GM12875 (cell line): ENCODE measurements at regions not wholly inside any gene's neighbourhood (a gene's known extent, or its start where the extent isn't known, plus 50 kb on each side); places are given as distances from the start of the nearest gene placed in this dataset.
"Not testable (repeated sequence)": the region's sequence is repeated elsewhere in the genome, so short reads cannot be mapped to it uniquely, and the experiment has no call there.

Experiments used
- H3K4me3 ChIP-seq: one replicate; pipeline ENCODE4 v1.5.1; 2011; ENCODE audit warnings: low read depth, low read length, control low read depth
- TF ChIP-seq, protein P1 (sequence below): IDR thresholded peaks from 2 replicates; pipeline ENCODE4 v1.5.1; 2011; ENCODE audit warnings: low read depth, mild to moderate bottlenecking, control low read depth, inconsistent platforms, low read length, moderate library complexity, borderline replicate concordance; ENCODE audit not compliant: insufficient read depth

DNA sequence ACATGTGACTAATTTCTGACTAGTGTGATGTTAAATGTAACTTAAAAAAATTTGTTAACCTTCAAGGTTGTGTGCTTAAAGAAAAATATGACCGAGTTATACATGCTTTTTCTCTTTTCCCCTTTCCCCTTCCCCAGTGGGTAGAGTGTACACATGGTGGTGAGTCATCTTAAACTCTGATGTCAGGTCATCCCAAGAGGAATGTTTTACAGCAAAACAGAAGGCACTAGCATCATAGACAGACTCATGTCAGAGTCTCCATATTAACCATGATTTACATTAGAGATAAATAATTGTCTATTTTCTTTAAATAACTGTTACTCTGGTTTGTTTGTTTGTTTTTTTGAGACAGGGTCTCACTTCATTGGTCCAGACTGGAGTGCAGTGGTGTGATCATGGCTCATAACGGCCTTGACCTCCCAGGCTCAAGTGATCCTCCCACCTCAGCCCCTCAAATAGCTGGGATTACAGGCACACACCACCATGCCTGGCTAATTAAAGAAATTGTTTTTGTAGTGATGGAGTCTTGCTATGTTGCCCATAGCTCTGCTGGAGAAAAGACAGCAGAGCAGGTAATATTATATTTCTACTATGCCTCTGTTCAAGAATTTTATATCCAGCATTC is 160.4 kb upstream of the PCDH9 start:
- TF ChIP-seq, protein P1, sequence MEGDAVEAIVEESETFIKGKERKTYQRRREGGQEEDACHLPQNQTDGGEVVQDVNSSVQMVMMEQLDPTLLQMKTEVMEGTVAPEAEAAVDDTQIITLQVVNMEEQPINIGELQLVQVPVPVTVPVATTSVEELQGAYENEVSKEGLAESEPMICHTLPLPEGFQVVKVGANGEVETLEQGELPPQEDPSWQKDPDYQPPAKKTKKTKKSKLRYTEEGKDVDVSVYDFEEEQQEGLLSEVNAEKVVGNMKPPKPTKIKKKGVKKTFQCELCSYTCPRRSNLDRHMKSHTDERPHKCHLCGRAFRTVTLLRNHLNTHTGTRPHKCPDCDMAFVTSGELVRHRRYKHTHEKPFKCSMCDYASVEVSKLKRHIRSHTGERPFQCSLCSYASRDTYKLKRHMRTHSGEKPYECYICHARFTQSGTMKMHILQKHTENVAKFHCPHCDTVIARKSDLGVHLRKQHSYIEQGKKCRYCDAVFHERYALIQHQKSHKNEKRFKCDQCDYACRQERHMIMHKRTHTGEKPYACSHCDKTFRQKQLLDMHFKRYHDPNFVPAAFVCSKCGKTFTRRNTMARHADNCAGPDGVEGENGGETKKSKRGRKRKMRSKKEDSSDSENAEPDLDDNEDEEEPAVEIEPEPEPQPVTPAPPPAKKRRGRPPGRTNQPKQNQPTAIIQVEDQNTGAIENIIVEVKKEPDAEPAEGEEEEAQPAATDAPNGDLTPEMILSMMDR = no peak
- H3K4me3 ChIP-seq = no peak overlapping the region

DNA sequence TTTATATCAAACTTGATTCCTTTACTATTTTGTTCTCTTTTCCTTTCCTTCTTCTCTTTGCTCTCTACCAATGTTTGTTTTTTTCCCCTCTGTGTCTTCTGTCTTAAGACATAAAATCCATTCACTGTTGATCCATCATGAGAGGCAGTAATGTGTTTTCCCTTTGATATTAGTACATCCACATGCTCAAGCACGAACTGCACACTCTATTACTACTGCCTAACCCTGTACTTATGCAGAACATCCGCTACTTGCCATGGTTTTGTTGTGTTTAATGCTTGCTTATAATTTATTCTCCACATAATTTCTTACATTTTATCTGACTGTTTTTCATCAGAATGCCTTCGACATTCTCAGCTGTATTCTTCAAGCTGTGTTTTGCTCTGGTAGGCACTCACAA is 159.0 kb upstream of the PCDH9 start:
- H3K4me3 ChIP-seq = no peak overlapping the region
- TF ChIP-seq, protein P1 = no peak

- H3K4me3 ChIP-seq = not testable (repeated sequence)
Observed at GRCh38 chr13:67383109-67383757, 153.1 kb upstream of the PCDH9 start.

DNA sequence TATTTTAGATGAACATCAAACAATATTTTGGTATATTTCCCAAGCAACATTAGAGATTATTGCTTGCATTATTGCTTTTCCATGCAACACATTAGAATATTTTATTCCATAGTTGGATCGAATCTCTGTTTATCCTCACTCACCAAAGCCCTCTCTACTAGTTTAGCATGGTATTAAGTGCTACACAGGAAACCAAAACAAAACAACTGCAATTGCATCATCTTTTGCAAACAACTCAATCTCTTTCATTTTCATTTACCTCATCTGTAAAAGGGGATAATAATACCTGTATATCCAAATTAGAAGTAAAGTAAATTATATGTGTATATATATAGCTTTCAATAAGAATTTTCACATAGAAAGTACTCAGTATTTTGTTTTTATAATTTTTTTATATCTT is 147.8 kb upstream of the PCDH9 start:
- TF ChIP-seq, protein P1 = no peak
- H3K4me3 ChIP-seq = no peak overlapping the region

GRCh38 chr13:67374391-67374790 is 144.3 kb upstream of the PCDH9 start:
- TF ChIP-seq, protein P1 = no peak
- no peak overlapping the region for H3K4me3 ChIP-seq

- H3K4me3 ChIP-seq = no peak overlapping the region
- TF ChIP-seq, protein P1 = no peak
Observed at GRCh38 chr13:67372868-67373464, 142.8 kb upstream of the PCDH9 start.

- TF ChIP-seq, protein P1 = no peak
- H3K4me3 ChIP-seq = no peak overlapping the region
Observed at GRCh38 chr13:67369895-67370660, 139.9 kb upstream of the PCDH9 start.
